HG02981 (cell line): ENCODE measurements at regions not wholly inside any gene's neighbourhood (a gene's known extent, or its start where the extent isn't known, plus 50 kb on each side); places are given as distances from the start of the nearest gene placed in this dataset.

Source experiments
- ATAC-seq: cut with Tn5 transposase; IDR thresholded peaks from one replicate; pipeline ENCODE4 v1.9.1; 2021; ENCODE audit warnings: mild to moderate bottlenecking, moderate library complexity; ENCODE audit not compliant: unreplicated experiment

GRCh38 chr15:92304223-92304975 is 89.3 kb upstream of the ST8SIA2 start:
- ATAC-seq, result no peak

- ATAC-seq, result no peak
Measured at GRCh38 chr15:92305343-92305742, 88.3 kb upstream of the ST8SIA2 start.

GRCh38 chr15:92306663-92307062 is 87.0 kb upstream of the ST8SIA2 start:
- no peak for ATAC-seq

- no peak for ATAC-seq
Measured at GRCh38 chr15:92315144-92315543, 78.5 kb upstream of the ST8SIA2 start.

- no peak for ATAC-seq
Measured at GRCh38 chr15:92315595-92316211, 78.0 kb upstream of the ST8SIA2 start.

GRCh38 chr15:92316586-92317295 is 76.9 kb upstream of the ST8SIA2 start:
- no peak for ATAC-seq

GRCh38 chr15:92320012-92320699 is 73.5 kb upstream of the ST8SIA2 start:
- no peak for ATAC-seq

GRCh38 chr15:92322566-92323355 is 70.9 kb upstream of the ST8SIA2 start:
- no peak for ATAC-seq

- no peak for ATAC-seq
Measured at GRCh38 chr15:92323525-92323924, 70.2 kb upstream of the ST8SIA2 start.

- ATAC-seq, result no peak
Measured at GRCh38 chr15:92324101-92324963, 69.3 kb upstream of the ST8SIA2 start.

GRCh38 chr15:92326236-92326635 is 67.4 kb upstream of the ST8SIA2 start:
- no peak for ATAC-seq

- ATAC-seq, result no peak
Measured at GRCh38 chr15:92327033-92327432, 66.6 kb upstream of the ST8SIA2 start.

GRCh38 chr15:92328207-92328606 is 65.5 kb upstream of the ST8SIA2 start:
- ATAC-seq, result no peak

GRCh38 chr15:92332125-92332899 is 61.4 kb upstream of the ST8SIA2 start:
- ATAC-seq, result no peak

GRCh38 chr15:92333709-92334108 is 60.0 kb upstream of the ST8SIA2 start:
- no peak for ATAC-seq

GRCh38 chr15:92336419-92336987 is 57.2 kb upstream of the ST8SIA2 start:
- no peak for ATAC-seq

GRCh38 chr15:92339361-92339760 is 54.3 kb upstream of the ST8SIA2 start:
- ATAC-seq, result no peak
